ENCODE measurements at regions not wholly inside any gene's neighbourhood (a gene's known extent, or its start where the extent isn't known, plus 50 kb on each side); places are given as distances from the start of the nearest gene placed in this dataset.
"Not testable (repeated sequence)": the region's sequence is repeated elsewhere in the genome, so short reads cannot be mapped to it uniquely, and the experiment has no call there.

GRCh38 chr6:112511441-112511840 lies 164.3 kb downstream of the RFPL4B start:
- Mint-ChIP-seq H3K36me3 (ENCODE audit: low read depth) (no peaks in the 10 kb centered on the region), H3K9me3 (no peaks in the 10 kb centered on the region), H3K27me3 (no peaks in the 10 kb centered on the region), H3K4me3 (no peak overlapping the region), H3K27ac (no peak overlapping the region), H3K4me1 (ENCODE audit: low read depth) (no peaks in the 10 kb centered on the region)
- DNase-seq, result no peak

- no peaks in the 10 kb centered on the region for H3K9me3 Mint-ChIP-seq
- peaks cover 3% of the 10 kb centered on the region for H3K27me3 Mint-ChIP-seq
- DNase-seq, result no peak
- H3K4me3 Mint-ChIP-seq, result no peak overlapping the region
- H3K27ac Mint-ChIP-seq, result no peak overlapping the region
- no peaks in the 10 kb centered on the region for H3K4me1 Mint-ChIP-seq (ENCODE audit: low read depth)
- H3K36me3 Mint-ChIP-seq (ENCODE audit: low read depth), result no peaks in the 10 kb centered on the region
These were observed 166.0 kb downstream of the RFPL4B start for GRCh38 chr6:112513175-112513574.

- no peaks in the 10 kb centered on the region for H3K36me3 Mint-ChIP-seq (ENCODE audit: low read depth)
- H3K4me1 Mint-ChIP-seq (ENCODE audit: low read depth), result no peaks in the 10 kb centered on the region
- no peak overlapping the region for H3K4me3 Mint-ChIP-seq
- no peaks in the 10 kb centered on the region for H3K9me3 Mint-ChIP-seq
- no peaks in the 10 kb centered on the region for H3K27me3 Mint-ChIP-seq
- no peak overlapping the region for H3K27ac Mint-ChIP-seq
- no peak for DNase-seq
These were observed 175.5 kb downstream of the RFPL4B start for GRCh38 chr6:112522587-112522986.

- Mint-ChIP-seq H3K27me3 (no peaks in the 10 kb centered on the region), H3K9me3 (no peaks in the 10 kb centered on the region), H3K36me3 (ENCODE audit: low read depth) (no peaks in the 10 kb centered on the region), H3K4me3 (no peak overlapping the region), H3K4me1 (ENCODE audit: low read depth) (no peaks in the 10 kb centered on the region), H3K27ac (no peak overlapping the region)
- no peak for DNase-seq
These were observed 176.9 kb downstream of the RFPL4B start for GRCh38 chr6:112524071-112524470.

GRCh38 chr6:112525749-112526148 lies 178.6 kb downstream of the RFPL4B start:
- no peak for DNase-seq
- Mint-ChIP-seq H3K9me3 (peaks cover 2% of the 10 kb centered on the region), H3K4me3 (no peak overlapping the region), H3K4me1 (ENCODE audit: low read depth) (no peaks in the 10 kb centered on the region), H3K36me3 (ENCODE audit: low read depth) (no peaks in the 10 kb centered on the region), H3K27me3 (no peaks in the 10 kb centered on the region), H3K27ac (no peak overlapping the region)

- no peak overlapping the region for H3K27ac Mint-ChIP-seq
- H3K4me1 Mint-ChIP-seq (ENCODE audit: low read depth), result no peaks in the 10 kb centered on the region
- H3K4me3 Mint-ChIP-seq, result no peak overlapping the region
- no peaks in the 10 kb centered on the region for H3K36me3 Mint-ChIP-seq (ENCODE audit: low read depth)
- no peak for DNase-seq
- H3K9me3 Mint-ChIP-seq, result peaks cover 2% of the 10 kb centered on the region
- H3K27me3 Mint-ChIP-seq, result no peaks in the 10 kb centered on the region
These were observed 179.5 kb downstream of the RFPL4B start for GRCh38 chr6:112526594-112526993.

GRCh38 chr6:112528306-112528705 lies 181.2 kb downstream of the RFPL4B start:
- not testable (repeated sequence) for DNase-seq; H3K27me3 Mint-ChIP-seq; H3K36me3 Mint-ChIP-seq (ENCODE audit: low read depth); H3K4me1 Mint-ChIP-seq (ENCODE audit: low read depth); H3K9me3 Mint-ChIP-seq; H3K4me3 Mint-ChIP-seq; H3K27ac Mint-ChIP-seq

- Mint-ChIP-seq H3K9me3 (peaks cover 9% of the 10 kb centered on the region), H3K4me3 (no peak overlapping the region), H3K36me3 (ENCODE audit: low read depth) (no peaks in the 10 kb centered on the region), H3K4me1 (ENCODE audit: low read depth) (no peaks in the 10 kb centered on the region), H3K27ac (no peak overlapping the region), H3K27me3 (no peaks in the 10 kb centered on the region)
- DNase-seq, result no peak
These were observed 188.7 kb downstream of the RFPL4B start for GRCh38 chr6:112535816-112536215.

- no peaks in the 10 kb centered on the region for H3K27me3 Mint-ChIP-seq
- H3K4me1 Mint-ChIP-seq (ENCODE audit: low read depth), result no peaks in the 10 kb centered on the region
- peaks cover 16% of the 10 kb centered on the region for H3K9me3 Mint-ChIP-seq
- no peak overlapping the region for H3K4me3 Mint-ChIP-seq
- no peak for DNase-seq
- no peak overlapping the region for H3K27ac Mint-ChIP-seq
- no peaks in the 10 kb centered on the region for H3K36me3 Mint-ChIP-seq (ENCODE audit: low read depth)
These were observed 192.2 kb downstream of the RFPL4B start for GRCh38 chr6:112539355-112539754.

- not testable (repeated sequence) for H3K4me3 Mint-ChIP-seq; H3K27ac Mint-ChIP-seq; H3K36me3 Mint-ChIP-seq (ENCODE audit: low read depth); H3K27me3 Mint-ChIP-seq; DNase-seq; H3K4me1 Mint-ChIP-seq (ENCODE audit: low read depth)
- peaks cover 11% of the 10 kb centered on the region for H3K9me3 Mint-ChIP-seq
These were observed 194.7 kb downstream of the RFPL4B start for GRCh38 chr6:112541847-112542246.

- not testable (repeated sequence) for H3K36me3 Mint-ChIP-seq (ENCODE audit: low read depth); H3K27me3 Mint-ChIP-seq; DNase-seq; H3K4me1 Mint-ChIP-seq (ENCODE audit: low read depth); H3K27ac Mint-ChIP-seq; H3K4me3 Mint-ChIP-seq
- H3K9me3 Mint-ChIP-seq, result peaks cover 16% of the 10 kb centered on the region
These were observed 200.4 kb downstream of the RFPL4B start for GRCh38 chr6:112547321-112548085.

- H3K9me3 Mint-ChIP-seq, result peaks cover 7% of the 10 kb centered on the region
- DNase-seq, result no peak
- H3K4me1 Mint-ChIP-seq (ENCODE audit: low read depth), result no peaks in the 10 kb centered on the region
- no peak overlapping the region for H3K27ac Mint-ChIP-seq
- H3K36me3 Mint-ChIP-seq (ENCODE audit: low read depth), result no peaks in the 10 kb centered on the region
- no peaks in the 10 kb centered on the region for H3K27me3 Mint-ChIP-seq
- no peak overlapping the region for H3K4me3 Mint-ChIP-seq
These were observed 202.6 kb downstream of the RFPL4B start for GRCh38 chr6:112549749-112550148.

GRCh38 chr6:112557435-112557834 lies 210.3 kb downstream of the RFPL4B start:
- DNase-seq, result no peak
- peaks cover 2% of the 10 kb centered on the region for H3K9me3 Mint-ChIP-seq
- no peak overlapping the region for H3K27ac Mint-ChIP-seq
- H3K27me3 Mint-ChIP-seq, result no peaks in the 10 kb centered on the region
- no peak overlapping the region for H3K4me3 Mint-ChIP-seq
- H3K36me3 Mint-ChIP-seq (ENCODE audit: low read depth), result no peaks in the 10 kb centered on the region
- H3K4me1 Mint-ChIP-seq (ENCODE audit: low read depth), result no peaks in the 10 kb centered on the region

GRCh38 chr6:112557961-112558360 lies 210.8 kb downstream of the RFPL4B start:
- no peak overlapping the region for H3K27ac Mint-ChIP-seq
- H3K9me3 Mint-ChIP-seq, result peaks cover 2% of the 10 kb centered on the region
- H3K36me3 Mint-ChIP-seq (ENCODE audit: low read depth), result no peaks in the 10 kb centered on the region
- H3K4me3 Mint-ChIP-seq, result no peak overlapping the region
- no peaks in the 10 kb centered on the region for H3K27me3 Mint-ChIP-seq
- no peaks in the 10 kb centered on the region for H3K4me1 Mint-ChIP-seq (ENCODE audit: low read depth)
- no peak for DNase-seq

GRCh38 chr6:112560651-112561050 lies 213.5 kb downstream of the RFPL4B start:
- Mint-ChIP-seq H3K4me1 (ENCODE audit: low read depth) (no peaks in the 10 kb centered on the region), H3K27me3 (no peaks in the 10 kb centered on the region), H3K4me3 (no peak overlapping the region), H3K9me3 (peaks cover 2% of the 10 kb centered on the region), H3K27ac (no peak overlapping the region), H3K36me3 (ENCODE audit: low read depth) (no peaks in the 10 kb centered on the region)
- DNase-seq, result no peak
